Transverse colon (tissue), 3 donors: ENCODE measurements at regions not wholly inside any gene's neighbourhood (a gene's known extent, or its start where the extent isn't known, plus 50 kb on each side); places are given as distances from the start of the nearest gene placed in this dataset.

Experiments used
- CTCF ChIP-seq, 5 experiments: fragments of 200-600 bp in 3 of 5; fragments of 450-650 bp in 2 of 5; sonication (generic) in 3 of 5; IDR thresholded peaks; 1 replicate in 2 of 5; 2 replicates in 3 of 5; pipeline ENCODE4 v1.5.1; 2016 to 2017; ENCODE audit warnings: antibody characterized with exemption in 5 of 5, inconsistent platforms in 3 of 5, mild to moderate bottlenecking in 2 of 5, moderate library complexity in 1 of 5
- EP300 ChIP-seq: sonication (generic); formaldehyde crosslinking; IDR thresholded peaks from one replicate; pipeline ENCODE4 v1.6.1; 2017; ENCODE audit warnings: antibody characterized with exemption, low read depth

- TF ChIP-seq CTCF (IDR thresholded peaks at IDR 0.05) (no peak), EP300 (no peak)
These were observed 150.1 kb upstream of the PGR start for GRCh38 chr11:101279728-101280127.
